ENCODE measurements at regions not wholly inside any gene's neighbourhood (a gene's known extent, or its start where the extent isn't known, plus 50 kb on each side); places are given as distances from the start of the nearest gene placed in this dataset.
A peak's percentile ranks its signal among the peaks of the same experiment; 100 is the strongest.

GRCh38 chr9:80077059-80077458 is 505.3 kb downstream of the TLE4 start:
- whole genome bisulfite sequencing, 4 donors: 83 to 91% (median 86%) methylated on average over 3 of the region's 3 CpGs

GRCh38 chr9:80076162-80076561 is 504.4 kb downstream of the TLE4 start:
- intact Hi-C loops (cut with DNase I): loop anchor here in 1 of 10 donors (10.0 kb wide), 1 partner anchor 541 kb away; no protein-coding TSS in a partner anchor
- H3K36me3 ChIP-seq: no peaks in the 10 kb centered on the region
- WGBS, 4 donors: 80 to 86% (median 81%) methylated on average over 4 of the region's 4 CpGs

More at GRCh38 chr9:80077059-80077458, 505.3 kb downstream of the TLE4 start:
- Histone ChIP-seq H3K4me1 (peaks cover 0 to 8% (median 1%) of the 10 kb centered on the region in 12 donors), H3K9me3 (peaks cover 0 to 22% (median 0%) of the 10 kb centered on the region in 12 donors), H3K36me3 (no peaks in the 10 kb centered on the region), H3K27me3 (no peaks in the 10 kb centered on the region), H3K27ac (no peak overlapping the region), H3K4me3 (no peak overlapping the region)
- TF ChIP-seq CTCF (IDR thresholded peaks at IDR 0.05) (no peak), POLR2A (IDR thresholded peaks at IDR 0.05) (no peak)
- intact Hi-C loops (cut with DNase I): loop anchor here in 1 of 10 donors (10.0 kb wide), 1 partner anchor 542 kb away; no protein-coding TSS in a partner anchor
- ATAC-seq (no peak), DNase-seq (no peak)

GRCh38 chr9:80074439-80074838 is 502.7 kb downstream of the TLE4 start:
- 7 to 27% (median 18%) methylated on average over 5 of the region's 5 CpGs for WGBS, 4 donors
- DNase-seq (peak in 1 of 5 donors; percentile 6), ATAC-seq (peak in 3 of 4 donors; percentile 22 to 66 (median 48))
- no peak overlapping the region for H3K4me3 ChIP-seq
- H3K27me3 ChIP-seq: no peaks in the 10 kb centered on the region
- intact Hi-C loops (cut with DNase I): loop anchor here in 1 of 10 donors (10.0 kb wide), 1 partner anchor 540 kb away; no protein-coding TSS in a partner anchor
- H3K27ac ChIP-seq: no peak overlapping the region
- peaks cover 0 to 8% (median 1%) of the 10 kb centered on the region in 12 donors for H3K4me1 ChIP-seq
- no peak for TF ChIP-seq POLR2A (IDR thresholded peaks at IDR 0.05)
- TF ChIP-seq CTCF (IDR thresholded peaks at IDR 0.05): no peak
- H3K9me3 ChIP-seq: peaks cover 0 to 4% (median 0%) of the 10 kb centered on the region in 12 donors
- no peaks in the 10 kb centered on the region for H3K36me3 ChIP-seq

More at GRCh38 chr9:80076162-80076561, 504.4 kb downstream of the TLE4 start:
- Histone ChIP-seq H3K9me3 (peaks cover 0 to 13% (median 0%) of the 10 kb centered on the region in 12 donors), H3K27me3 (no peaks in the 10 kb centered on the region), H3K4me1 (peaks cover 0 to 8% (median 1%) of the 10 kb centered on the region in 12 donors), H3K4me3 (no peak overlapping the region), H3K27ac (no peak overlapping the region)
- TF ChIP-seq CTCF (IDR thresholded peaks at IDR 0.05) (no peak), POLR2A (IDR thresholded peaks at IDR 0.05) (no peak)
- DNase-seq (no peak), ATAC-seq (no peak)

GRCh38 chr9:80072451-80072850 is 500.7 kb downstream of the TLE4 start:
- intact Hi-C loops (cut with DNase I): loop anchor here in 1 of 10 donors (10.0 kb wide), 1 partner anchor 538 kb away; no protein-coding TSS in a partner anchor
- Histone ChIP-seq H3K9me3 (no peaks in the 10 kb centered on the region), H3K36me3 (no peaks in the 10 kb centered on the region), H3K27ac (no peak overlapping the region), H3K27me3 (peaks cover 0 to 5% (median 0%) of the 10 kb centered on the region in 9 donors), H3K4me1 (peaks cover 0 to 8% (median 1%) of the 10 kb centered on the region in 12 donors), H3K4me3 (no peak overlapping the region)
- no peak for DNase-seq
- TF ChIP-seq CTCF (IDR thresholded peaks at IDR 0.05) (no peak), POLR2A (IDR thresholded peaks at IDR 0.05) (no peak)
- 87 to 95% (median 92%) methylated on average over 3 of the region's 3 CpGs for WGBS, 4 donors
- no peak for ATAC-seq
